ENCODE measurements at regions not wholly inside any gene's neighbourhood (a gene's known extent, or its start where the extent isn't known, plus 50 kb on each side); places are given as distances from the start of the nearest gene placed in this dataset.
"Not testable (repeated sequence)": the region's sequence is repeated elsewhere in the genome, so short reads cannot be mapped to it uniquely, and the experiment has no call there.

DNA sequence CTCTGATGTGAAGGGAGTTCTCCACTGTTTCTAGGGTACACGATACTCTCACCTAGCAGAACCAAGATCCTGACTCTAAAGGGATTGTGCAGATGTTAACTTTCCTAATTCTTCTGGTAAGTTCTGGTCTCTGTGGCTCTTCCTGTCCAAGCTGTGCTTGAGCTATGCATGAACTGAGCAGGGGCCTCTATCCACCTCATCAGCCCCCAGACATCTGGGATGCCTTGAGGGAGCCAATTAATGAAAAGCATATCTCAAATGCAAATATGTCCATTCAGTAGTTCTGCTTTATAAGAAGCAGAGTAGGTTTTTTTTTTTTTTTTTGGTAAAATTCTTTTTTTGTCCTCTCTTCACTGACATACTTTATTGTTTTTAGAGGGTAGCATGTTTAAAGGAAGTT lies 89.6 kb downstream of the POLR2M start:
- TF ChIP-seq, protein P1, sequence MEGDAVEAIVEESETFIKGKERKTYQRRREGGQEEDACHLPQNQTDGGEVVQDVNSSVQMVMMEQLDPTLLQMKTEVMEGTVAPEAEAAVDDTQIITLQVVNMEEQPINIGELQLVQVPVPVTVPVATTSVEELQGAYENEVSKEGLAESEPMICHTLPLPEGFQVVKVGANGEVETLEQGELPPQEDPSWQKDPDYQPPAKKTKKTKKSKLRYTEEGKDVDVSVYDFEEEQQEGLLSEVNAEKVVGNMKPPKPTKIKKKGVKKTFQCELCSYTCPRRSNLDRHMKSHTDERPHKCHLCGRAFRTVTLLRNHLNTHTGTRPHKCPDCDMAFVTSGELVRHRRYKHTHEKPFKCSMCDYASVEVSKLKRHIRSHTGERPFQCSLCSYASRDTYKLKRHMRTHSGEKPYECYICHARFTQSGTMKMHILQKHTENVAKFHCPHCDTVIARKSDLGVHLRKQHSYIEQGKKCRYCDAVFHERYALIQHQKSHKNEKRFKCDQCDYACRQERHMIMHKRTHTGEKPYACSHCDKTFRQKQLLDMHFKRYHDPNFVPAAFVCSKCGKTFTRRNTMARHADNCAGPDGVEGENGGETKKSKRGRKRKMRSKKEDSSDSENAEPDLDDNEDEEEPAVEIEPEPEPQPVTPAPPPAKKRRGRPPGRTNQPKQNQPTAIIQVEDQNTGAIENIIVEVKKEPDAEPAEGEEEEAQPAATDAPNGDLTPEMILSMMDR (conservative IDR thresholded peaks at IDR 0.05; ENCODE audit: low read depth, low read length), result no peak
- no peak overlapping the region for H3K4me3 ChIP-seq (ENCODE audit: low read depth, low read length)
- DNase-seq (ENCODE audit: low read depth), result no peak

DNA sequence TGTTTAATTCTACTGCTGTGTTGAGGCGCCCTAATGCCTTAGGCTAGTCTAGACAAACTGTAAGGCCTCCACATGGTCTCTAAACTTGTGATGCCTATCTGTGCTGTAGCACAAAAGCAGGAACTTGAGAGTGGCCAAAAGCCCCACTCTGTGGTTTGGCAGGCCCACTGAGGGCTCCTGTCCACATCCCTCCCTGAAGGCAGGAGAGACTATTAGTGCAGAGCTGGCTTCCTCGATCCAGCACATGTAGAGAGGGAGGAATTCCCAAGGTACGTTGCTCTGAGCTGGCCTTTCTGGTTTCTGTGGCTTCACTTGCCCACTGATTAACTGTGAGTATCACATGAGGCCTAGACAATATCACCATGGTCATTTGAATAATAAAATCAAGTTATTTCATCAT lies 90.6 kb downstream of the POLR2M start:
- TF ChIP-seq, protein P1 (conservative IDR thresholded peaks at IDR 0.05; ENCODE audit: low read depth, low read length), result no peak
- no peak for DNase-seq (ENCODE audit: low read depth)
- H3K4me3 ChIP-seq (ENCODE audit: low read depth, low read length), result no peak overlapping the region

DNA sequence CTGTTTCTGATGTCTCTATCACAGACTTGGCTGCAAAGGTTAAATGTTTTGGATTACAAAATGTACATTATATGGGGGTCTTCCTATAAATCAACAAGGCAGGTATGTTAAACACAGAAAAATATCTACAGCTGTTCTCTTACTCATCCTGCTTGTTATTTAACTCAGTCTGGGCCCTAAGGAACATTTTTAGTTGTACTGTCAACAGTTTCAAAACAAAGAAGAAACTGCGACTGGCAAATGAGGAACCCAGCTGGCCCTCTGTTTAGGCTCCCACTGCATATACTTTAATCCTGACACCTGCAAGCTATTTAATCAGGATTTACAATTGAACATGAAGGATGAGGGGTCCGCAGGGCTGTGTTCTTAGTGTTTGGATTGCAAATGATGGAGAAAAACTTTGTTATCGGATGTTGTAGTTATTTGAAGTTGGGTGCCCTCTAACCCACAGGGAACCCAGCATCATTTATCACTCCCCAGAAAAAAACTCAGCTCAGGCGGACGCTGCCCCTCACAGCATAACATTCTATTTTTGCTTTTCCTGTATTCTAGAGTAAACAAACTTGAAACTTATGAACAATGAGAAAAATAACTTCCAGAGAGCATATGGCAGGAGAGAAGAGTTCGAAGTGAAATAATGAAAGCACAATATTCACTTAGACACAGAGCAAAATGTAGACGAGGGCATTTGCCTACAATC lies 91.2 kb downstream of the POLR2M start:
- H3K4me3 ChIP-seq (ENCODE audit: low read depth, low read length), result no peak overlapping the region
- TF ChIP-seq, protein P1 (conservative IDR thresholded peaks at IDR 0.05; ENCODE audit: low read depth, low read length), result no peak
- DNase-seq (ENCODE audit: low read depth), result no peak

DNA sequence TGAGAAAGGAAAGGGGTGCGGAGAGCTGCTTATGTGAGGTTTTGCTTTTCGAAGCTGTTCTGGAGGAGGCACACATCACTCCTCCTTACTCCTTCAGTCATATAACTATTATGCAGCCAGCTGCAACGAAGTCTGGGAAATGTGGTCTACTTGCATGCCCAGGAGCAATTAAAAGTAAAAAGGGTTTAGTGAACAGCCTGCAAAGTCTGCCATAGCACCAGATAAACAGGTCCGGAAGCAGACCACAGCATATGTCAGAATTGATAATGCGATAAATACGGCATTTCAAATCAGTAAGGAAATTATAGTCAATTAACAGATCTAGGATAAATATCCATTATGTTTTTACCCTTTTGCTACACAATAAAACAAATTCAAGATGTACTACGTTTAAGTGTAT lies 99.5 kb downstream of the POLR2M start:
- H3K4me3 ChIP-seq (ENCODE audit: low read depth, low read length), result no peak overlapping the region
- TF ChIP-seq, protein P1 (conservative IDR thresholded peaks at IDR 0.05; ENCODE audit: low read depth, low read length), result no peak

DNA sequence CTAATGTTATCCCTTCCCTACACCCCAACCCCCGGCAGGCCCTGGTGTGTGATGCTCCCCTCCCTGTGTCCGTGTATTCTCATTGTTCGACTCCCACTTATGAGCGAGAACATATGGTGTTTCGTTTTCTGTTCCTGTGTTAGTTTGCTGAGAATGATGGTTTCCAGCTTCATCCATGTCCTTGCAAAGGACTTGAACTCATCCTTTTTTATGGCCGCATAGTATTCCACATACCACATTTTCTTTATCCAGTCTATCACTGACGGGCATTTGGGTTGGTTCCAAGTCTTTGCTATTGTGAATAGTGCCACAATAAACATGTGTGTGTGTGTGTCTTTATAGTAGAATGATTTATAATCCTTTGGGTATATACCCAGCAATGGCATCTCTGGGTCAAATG lies 102.8 kb downstream of the POLR2M start:
- not testable (repeated sequence) for DNase-seq (ENCODE audit: low read depth); H3K4me3 ChIP-seq (ENCODE audit: low read depth, low read length)

More for the DNA sequence above, 99.5 kb downstream of the POLR2M start:
- DNase-seq (ENCODE audit: low read depth), result no peak

DNA sequence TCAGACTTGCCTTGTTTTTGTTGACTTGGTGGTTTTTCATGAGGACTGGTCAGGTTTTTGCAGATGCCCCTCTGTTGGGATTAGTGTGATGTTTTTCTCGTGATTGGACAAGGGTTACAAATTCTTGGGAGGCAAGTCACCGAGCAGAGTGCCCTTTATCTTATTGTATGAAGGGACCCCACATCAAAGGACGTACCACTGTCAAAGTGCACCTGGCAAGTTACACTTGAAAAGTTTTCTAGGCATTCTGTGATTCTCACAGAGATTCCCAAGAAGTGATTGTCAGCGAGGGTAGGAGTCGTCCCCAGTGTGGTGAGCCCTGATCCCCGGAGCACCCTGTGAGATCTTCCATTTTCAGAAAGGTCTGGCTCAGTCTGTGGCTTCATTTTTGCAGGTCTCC lies 110.1 kb downstream of the POLR2M start:
- no peak overlapping the region for H3K4me3 ChIP-seq (ENCODE audit: low read depth, low read length)
- TF ChIP-seq, protein P1 (conservative IDR thresholded peaks at IDR 0.05; ENCODE audit: low read depth, low read length), result no peak
- no peak for DNase-seq (ENCODE audit: low read depth)

DNA sequence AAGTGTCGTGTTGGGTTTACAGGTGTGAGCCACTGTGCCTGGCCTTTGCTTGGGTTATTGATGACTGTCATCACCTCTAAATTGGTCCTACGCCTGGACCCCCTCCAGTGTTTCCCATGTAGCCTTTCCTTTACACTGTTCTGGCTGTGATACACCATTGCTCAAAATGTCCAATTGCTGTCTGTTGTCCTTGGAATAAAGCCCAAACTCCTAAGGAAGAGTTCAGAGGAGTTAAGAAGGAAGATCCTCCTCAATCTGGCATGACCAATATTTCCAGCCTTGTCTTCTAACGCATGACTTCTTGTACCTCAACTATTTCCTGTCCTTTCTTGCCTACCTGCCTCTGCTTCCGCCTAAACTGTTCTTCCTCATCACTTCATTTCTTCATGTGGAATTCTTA lies 113.1 kb downstream of the POLR2M start:
- TF ChIP-seq, protein P1 (conservative IDR thresholded peaks at IDR 0.05; ENCODE audit: low read depth, low read length), result no peak
- no peak for DNase-seq (ENCODE audit: low read depth)
- H3K4me3 ChIP-seq (ENCODE audit: low read depth, low read length), result no peak overlapping the region

Measured in choroid plexus epithelial cell (primary cell).